Glutamatergic neuron (in vitro differentiated cells): ENCODE measurements at regions not wholly inside any gene's neighbourhood (a gene's known extent, or its start where the extent isn't known, plus 50 kb on each side); places are given as distances from the start of the nearest gene placed in this dataset.
"Not testable (repeated sequence)": the region's sequence is repeated elsewhere in the genome, so short reads cannot be mapped to it uniquely, and the experiment has no call there.

ENCODE experiments used
- DNase-seq: peaks from one replicate; pipeline ENCODE4 v3.0.0; 2022
- H3K27ac Mint-ChIP-seq: one replicate; pipeline ENCODE4 v1.8.0; 2020; ENCODE audit warnings: mild to moderate bottlenecking, mixed read lengths, inconsistent platforms; ENCODE audit not compliant: unreplicated experiment
- H3K27me3 Mint-ChIP-seq: one replicate; pipeline ENCODE4 v1.8.0; 2020; ENCODE audit warnings: mild to moderate bottlenecking, moderate library complexity, mixed read lengths, inconsistent platforms; ENCODE audit not compliant: unreplicated experiment
- H3K36me3 Mint-ChIP-seq: one replicate; pipeline ENCODE4 v1.8.0; 2020; ENCODE audit warnings: mild to moderate bottlenecking, mixed read lengths, inconsistent platforms; ENCODE audit not compliant: unreplicated experiment
- H3K4me1 Mint-ChIP-seq: one replicate; pipeline ENCODE4 v1.8.0; 2020; ENCODE audit warnings: mild to moderate bottlenecking, low read depth, mixed read lengths, inconsistent platforms; ENCODE audit not compliant: unreplicated experiment
- H3K4me3 Mint-ChIP-seq: one replicate; pipeline ENCODE4 v1.8.0; 2020; ENCODE audit warnings: mild to moderate bottlenecking, mixed read lengths, inconsistent platforms; ENCODE audit not compliant: unreplicated experiment
- H3K9me3 Mint-ChIP-seq: one replicate; pipeline ENCODE4 v1.8.0; 2020; ENCODE audit warnings: mild to moderate bottlenecking, moderate library complexity, mixed read lengths, inconsistent platforms; ENCODE audit not compliant: unreplicated experiment
- TF ChIP-seq, protein P1 (sequence below): fragments of 200-600 bp; sonication (generic); IDR thresholded peaks from one replicate; pipeline ENCODE4 v1.5.0; 2021; ENCODE audit not compliant: partially characterized antibody, unreplicated experiment

GRCh38 chr4:33772582-33772981 lies 2471.7 kb downstream of the ARAP2 start:
- no peaks in the 10 kb centered on the region for H3K9me3 Mint-ChIP-seq
- H3K4me1 Mint-ChIP-seq: no peaks in the 10 kb centered on the region
- H3K27ac Mint-ChIP-seq: no peak overlapping the region
- H3K27me3 Mint-ChIP-seq: no peaks in the 10 kb centered on the region
- TF ChIP-seq, protein P1, sequence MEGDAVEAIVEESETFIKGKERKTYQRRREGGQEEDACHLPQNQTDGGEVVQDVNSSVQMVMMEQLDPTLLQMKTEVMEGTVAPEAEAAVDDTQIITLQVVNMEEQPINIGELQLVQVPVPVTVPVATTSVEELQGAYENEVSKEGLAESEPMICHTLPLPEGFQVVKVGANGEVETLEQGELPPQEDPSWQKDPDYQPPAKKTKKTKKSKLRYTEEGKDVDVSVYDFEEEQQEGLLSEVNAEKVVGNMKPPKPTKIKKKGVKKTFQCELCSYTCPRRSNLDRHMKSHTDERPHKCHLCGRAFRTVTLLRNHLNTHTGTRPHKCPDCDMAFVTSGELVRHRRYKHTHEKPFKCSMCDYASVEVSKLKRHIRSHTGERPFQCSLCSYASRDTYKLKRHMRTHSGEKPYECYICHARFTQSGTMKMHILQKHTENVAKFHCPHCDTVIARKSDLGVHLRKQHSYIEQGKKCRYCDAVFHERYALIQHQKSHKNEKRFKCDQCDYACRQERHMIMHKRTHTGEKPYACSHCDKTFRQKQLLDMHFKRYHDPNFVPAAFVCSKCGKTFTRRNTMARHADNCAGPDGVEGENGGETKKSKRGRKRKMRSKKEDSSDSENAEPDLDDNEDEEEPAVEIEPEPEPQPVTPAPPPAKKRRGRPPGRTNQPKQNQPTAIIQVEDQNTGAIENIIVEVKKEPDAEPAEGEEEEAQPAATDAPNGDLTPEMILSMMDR: no peak
- H3K36me3 Mint-ChIP-seq: no peaks in the 10 kb centered on the region
- H3K4me3 Mint-ChIP-seq: no peak overlapping the region
- DNase-seq: no peak

GRCh38 chr4:33780952-33781791 lies 2463.1 kb downstream of the ARAP2 start:
- peaks cover 26% of the 10 kb centered on the region for H3K4me1 Mint-ChIP-seq
- H3K9me3 Mint-ChIP-seq: peaks cover 2% of the 10 kb centered on the region
- no peaks in the 10 kb centered on the region for H3K27me3 Mint-ChIP-seq
- DNase-seq: no peak
- H3K36me3 Mint-ChIP-seq: no peaks in the 10 kb centered on the region
- no peak overlapping the region for H3K27ac Mint-ChIP-seq
- H3K4me3 Mint-ChIP-seq: no peak overlapping the region
- TF ChIP-seq, protein P1: no peak

DNA sequence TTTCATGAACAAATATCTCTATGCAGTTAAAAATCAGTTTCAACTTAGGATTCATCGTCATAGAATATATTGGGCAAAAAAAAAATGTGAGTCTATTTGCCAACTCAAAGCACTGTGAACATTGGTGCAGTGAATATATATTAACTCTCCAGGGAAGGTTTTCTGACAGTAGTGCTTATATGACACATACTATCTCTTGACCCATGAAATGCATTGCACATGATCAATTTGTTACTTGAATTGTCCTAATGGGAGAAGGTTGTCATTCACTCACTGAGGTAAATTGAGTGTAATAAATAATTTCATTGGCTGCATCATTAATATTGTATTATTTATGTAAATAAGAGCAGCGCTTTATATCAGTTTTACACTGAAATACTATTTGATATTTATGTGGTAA lies 2458.5 kb downstream of the ARAP2 start:
- TF ChIP-seq, protein P1: no peak
- H3K27ac Mint-ChIP-seq: no peak overlapping the region
- H3K27me3 Mint-ChIP-seq: no peaks in the 10 kb centered on the region
- H3K36me3 Mint-ChIP-seq: no peaks in the 10 kb centered on the region
- DNase-seq: no peak
- H3K9me3 Mint-ChIP-seq: peaks cover 1% of the 10 kb centered on the region
- no peak overlapping the region for H3K4me3 Mint-ChIP-seq
- peaks cover 14% of the 10 kb centered on the region for H3K4me1 Mint-ChIP-seq

- no peak overlapping the region for H3K27ac Mint-ChIP-seq
- H3K36me3 Mint-ChIP-seq: no peaks in the 10 kb centered on the region
- TF ChIP-seq, protein P1: no peak
- DNase-seq: no peak
- no peaks in the 10 kb centered on the region for H3K27me3 Mint-ChIP-seq
- no peaks in the 10 kb centered on the region for H3K9me3 Mint-ChIP-seq
- no peak overlapping the region for H3K4me3 Mint-ChIP-seq
- no peaks in the 10 kb centered on the region for H3K4me1 Mint-ChIP-seq
These were observed 2441.7 kb downstream of the ARAP2 start for GRCh38 chr4:33802578-33802977.

GRCh38 chr4:33825685-33826084 lies 2418.6 kb downstream of the ARAP2 start:
- Mint-ChIP-seq H3K27me3 (no peaks in the 10 kb centered on the region), H3K9me3 (no peaks in the 10 kb centered on the region), H3K36me3 (no peaks in the 10 kb centered on the region), H3K27ac (no peak overlapping the region), H3K4me3 (no peak overlapping the region), H3K4me1 (no peaks in the 10 kb centered on the region)
- TF ChIP-seq, protein P1: no peak
- DNase-seq: no peak

- DNase-seq, H3K4me3 Mint-ChIP-seq, H3K9me3 Mint-ChIP-seq, H3K27me3 Mint-ChIP-seq, H3K27ac Mint-ChIP-seq, H3K36me3 Mint-ChIP-seq: not testable (repeated sequence)
- peaks cover 19% of the 10 kb centered on the region for H3K4me1 Mint-ChIP-seq
These were observed 2415.0 kb downstream of the ARAP2 start for GRCh38 chr4:33829356-33829755.
